ENCODE measurements at regions not wholly inside any gene's neighbourhood (a gene's known extent, or its start where the extent isn't known, plus 50 kb on each side); places are given as distances from the start of the nearest gene placed in this dataset.
A peak's percentile ranks its signal among the peaks of the same experiment; 100 is the strongest.

DNA sequence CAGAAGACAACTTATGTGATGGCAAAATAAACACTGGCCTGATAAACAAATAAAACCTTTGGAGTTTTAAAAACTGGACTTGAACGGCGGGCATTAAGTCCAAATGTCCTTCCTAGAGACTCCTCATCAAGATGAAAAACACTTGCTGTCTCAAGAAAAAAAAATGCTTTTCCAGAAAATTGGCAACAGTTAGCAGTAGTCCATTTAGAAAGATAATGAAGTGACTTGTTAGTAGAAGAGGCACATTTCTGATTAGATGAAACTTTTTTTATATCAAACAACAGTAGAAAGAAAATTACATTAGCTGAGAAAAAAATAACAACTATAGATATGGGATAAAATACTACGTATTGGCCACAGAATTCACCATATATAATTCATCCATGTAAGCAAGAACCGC, 1750.7 kb upstream of the PCDH20 start:
- no peak for DNase-seq

DNA sequence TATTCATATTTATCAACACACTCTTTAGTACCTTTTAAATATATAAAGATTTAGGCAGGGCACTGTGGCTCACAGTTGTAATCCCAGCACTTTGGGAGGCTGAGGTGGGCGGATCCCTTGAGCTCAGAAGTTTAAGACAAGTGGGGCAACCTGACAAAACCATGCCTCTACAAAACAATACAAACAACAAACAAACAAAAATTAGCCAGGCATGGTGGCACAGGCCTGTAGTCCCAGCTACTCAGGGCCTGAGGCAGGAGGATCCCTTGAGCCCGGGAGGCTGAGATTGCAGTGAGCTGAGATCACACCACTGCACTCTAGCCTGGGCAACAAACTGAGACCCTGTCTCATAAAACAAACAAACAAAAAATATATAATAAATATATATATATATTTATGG, 1748.3 kb upstream of the PCDH20 start:
- no peak for DNase-seq

DNA sequence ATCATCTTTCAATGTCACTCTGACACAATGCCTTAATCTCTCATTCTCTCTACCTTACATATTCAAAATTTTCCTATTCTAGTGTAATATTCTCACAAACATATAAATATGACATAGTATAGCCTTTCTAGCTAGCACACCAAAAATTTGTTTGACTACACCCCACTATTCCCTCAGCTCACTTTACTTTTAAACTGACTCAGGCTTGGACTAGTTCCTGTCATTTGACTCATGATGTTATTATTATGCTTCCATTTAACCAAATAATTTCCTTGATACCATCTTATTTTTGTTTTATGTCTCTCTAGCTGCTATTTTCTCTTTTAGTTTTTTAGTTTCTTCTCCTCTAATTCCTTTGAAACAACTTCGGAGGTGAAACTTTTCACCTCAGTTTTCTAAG, 1745.6 kb upstream of the PCDH20 start:
- DNase-seq = no peak

DNA sequence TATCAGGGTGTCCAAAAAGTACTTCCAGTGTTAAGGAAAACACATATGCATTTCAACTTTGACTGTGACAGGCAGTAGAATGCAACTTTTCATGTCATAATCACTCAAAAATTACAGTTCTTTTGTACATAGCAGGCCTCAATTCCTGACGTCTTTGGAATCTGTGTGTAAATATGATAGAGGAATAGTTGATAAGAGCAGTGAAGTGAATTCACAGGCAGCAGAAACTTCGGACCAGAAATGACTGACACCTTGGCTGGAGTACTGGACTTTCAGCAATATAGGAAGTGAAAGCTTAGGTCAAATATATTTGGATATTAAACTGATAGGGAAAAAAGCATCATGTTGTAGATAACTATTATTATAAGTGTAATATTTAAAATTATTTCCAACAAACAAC, 1741.2 kb upstream of the PCDH20 start:
- DNase-seq = no peak

DNA sequence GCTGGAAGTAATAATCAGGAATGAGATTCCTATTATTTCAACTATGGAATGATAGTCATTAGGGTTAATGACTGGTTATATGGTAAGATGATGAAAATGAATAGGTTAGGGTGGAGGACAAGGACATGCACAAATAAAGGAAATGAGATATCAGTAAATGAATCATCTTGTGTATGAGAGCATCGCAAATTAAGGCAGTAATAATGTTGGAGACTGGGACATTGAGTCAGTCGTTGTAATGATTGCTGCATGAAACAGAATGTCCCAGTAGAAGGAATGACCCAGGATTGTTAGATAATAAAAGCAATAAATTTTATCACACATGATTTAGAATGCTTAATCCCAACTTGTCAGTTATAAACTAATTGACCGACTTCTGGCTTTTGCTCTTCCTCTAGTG, 1733.7 kb upstream of the PCDH20 start:
- no peak for DNase-seq

DNA sequence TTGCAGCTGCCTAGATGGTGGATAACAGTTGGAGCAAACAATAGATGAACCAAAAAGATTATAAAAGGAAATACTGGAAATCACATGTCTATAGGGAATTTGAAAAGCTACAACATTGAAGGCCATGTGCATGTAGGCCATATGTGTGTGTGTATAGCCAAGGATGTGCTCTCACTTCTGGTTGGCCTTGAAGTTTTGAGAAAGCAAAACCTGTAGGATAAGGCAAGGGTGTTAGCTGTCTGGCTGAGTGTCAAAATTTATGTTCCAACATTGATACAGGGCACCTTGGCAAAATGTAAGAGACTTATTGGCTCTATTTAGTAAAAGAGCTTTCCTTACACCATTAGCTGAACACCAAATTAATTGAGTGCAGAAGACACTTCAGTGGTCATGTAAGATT, 1723.6 kb upstream of the PCDH20 start:
- DNase-seq = no peak

DNA sequence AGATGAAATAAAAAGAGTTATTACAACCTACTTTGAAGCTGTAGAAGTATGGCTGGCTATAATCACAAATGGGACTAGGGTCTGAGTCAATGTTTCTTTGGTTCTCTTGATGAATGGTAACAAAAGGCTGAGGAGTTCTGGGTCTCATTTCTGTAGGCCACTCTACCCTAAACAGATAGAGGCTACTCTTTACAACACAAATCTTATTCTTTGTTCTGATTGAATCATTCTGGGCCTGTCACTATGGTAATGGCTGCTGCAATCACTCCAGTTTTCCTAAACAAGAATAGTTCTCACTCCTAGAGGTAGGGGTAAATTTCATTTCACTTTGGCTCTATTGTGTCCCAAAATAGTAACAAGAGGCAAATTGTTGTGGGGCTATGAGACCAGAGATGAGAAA, 1714.3 kb upstream of the PCDH20 start:
- DNase-seq = no peak

DNA sequence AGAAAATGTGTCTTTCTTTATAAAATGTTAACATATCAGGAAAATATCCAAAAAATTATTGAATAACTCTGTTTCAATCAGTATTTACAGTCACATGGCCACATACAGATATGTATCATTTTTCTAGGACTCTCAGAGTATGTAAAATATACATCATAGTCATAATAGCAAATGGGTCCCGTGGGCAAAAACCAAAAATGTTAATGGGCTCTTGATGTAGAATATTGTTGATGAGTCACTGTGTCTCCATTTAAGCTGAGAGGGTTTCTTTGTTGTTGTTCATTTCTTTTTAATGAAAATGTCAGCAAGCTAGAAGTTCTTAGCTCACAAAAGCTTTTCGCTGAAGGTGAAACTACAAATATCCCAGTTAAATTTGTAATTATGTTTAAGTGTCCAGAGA, 1713.1 kb upstream of the PCDH20 start:
- no peak for DNase-seq

DNA sequence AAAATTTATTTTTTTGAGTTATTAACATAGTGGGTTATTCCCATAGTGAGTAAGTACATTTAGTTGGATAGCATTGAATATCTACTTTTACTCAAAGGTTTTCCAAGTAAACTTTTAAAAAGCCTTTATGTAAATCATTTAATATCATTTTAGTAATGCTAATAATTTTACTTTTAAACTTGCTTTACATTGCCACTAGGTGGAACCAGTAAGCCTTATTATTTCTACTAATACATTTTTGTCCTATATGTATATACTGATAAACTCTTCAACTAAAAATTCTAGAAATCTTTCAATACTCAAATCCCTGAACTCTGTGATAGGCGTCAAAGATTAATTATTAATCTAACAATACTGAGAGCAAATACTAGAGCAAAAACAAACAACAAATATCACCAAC, 1709.2 kb upstream of the PCDH20 start:
- peak; percentile 40 for DNase-seq

DNA sequence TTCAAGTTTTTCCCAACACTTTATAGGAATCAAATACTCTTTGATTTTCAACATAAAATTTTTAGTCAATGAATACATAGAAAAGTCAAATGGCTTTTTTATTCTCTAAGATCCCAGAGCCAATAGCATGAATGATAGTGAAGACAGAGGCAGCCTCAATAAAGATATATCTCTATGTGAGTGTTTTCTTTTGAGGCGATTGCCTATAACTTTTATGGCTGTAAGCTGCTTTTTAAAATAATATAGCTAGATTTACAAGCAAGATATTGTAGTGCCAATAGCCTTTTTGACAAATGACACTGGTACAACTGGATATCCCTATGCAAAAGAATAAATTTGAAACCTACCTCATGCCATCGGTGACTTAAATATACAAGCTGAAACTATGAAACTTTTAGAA, 1705.2 kb upstream of the PCDH20 start:
- DNase-seq = no peak

DNA sequence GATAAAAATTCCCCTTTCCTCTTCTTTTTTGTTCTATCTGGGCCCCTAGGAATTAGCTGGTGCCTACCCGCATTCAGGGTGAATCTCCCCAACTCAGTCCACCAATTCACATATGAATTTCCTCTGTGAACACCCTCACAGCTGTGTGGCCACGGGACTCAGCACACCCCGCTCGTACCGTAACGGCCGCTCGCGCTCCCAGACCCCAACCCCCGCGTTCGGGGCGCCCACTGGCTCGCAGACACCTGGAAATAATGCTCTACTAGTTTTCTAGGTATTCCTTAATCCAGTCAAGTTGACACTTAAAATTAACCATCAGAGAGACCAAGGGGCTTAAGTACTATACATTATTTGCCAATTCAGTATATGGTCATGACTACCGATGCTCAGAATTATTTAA, 1702.1 kb upstream of the PCDH20 start:
- no peak for DNase-seq

DNA sequence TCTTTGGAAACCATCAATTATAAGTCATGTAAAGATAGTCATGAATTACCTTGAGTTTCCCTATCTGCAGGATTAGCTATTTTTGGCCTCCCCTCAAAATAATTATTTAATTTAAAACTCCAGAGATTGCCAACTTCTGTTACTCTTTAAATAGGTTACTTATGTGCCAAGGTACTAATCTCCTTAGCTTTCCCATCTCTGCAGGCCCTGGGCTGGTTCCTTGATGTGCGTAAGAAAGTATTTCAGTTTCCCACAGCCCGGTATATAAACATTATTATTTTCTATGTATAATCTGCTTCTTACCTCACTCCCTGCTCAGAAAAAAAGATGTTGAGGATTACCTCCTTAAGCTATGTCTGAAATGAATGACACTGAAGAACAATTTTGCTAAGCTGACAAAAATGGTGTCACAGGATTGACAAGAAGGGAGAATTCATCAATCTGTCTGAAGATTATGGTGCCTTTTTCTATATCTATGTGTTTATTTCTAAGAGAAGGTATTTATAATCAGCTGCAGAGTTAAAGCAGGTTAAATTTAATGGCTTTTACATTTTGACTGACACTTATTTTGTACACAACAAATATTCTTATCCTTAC, 1697.2 kb upstream of the PCDH20 start:
- no peak for DNase-seq

DNA sequence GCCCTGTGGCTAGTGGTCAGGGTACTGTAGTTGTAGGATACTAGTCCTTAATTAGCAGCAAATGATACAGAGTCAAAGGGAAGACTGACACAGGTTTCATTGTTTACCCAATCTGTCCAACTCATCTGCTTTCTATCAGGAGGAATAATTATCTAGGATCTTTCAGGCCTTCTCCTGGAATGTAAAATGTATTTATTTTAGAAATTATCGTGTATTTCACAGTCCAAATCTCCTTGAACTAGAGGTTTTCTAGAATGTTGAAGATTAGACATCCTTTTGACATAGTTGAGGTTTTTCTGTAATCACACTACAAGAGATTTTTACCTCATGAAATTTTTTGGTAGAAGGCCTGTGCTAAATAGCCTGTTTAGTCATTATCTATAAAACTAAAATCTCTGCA, 1694.8 kb upstream of the PCDH20 start:
- no peak for DNase-seq

DNA sequence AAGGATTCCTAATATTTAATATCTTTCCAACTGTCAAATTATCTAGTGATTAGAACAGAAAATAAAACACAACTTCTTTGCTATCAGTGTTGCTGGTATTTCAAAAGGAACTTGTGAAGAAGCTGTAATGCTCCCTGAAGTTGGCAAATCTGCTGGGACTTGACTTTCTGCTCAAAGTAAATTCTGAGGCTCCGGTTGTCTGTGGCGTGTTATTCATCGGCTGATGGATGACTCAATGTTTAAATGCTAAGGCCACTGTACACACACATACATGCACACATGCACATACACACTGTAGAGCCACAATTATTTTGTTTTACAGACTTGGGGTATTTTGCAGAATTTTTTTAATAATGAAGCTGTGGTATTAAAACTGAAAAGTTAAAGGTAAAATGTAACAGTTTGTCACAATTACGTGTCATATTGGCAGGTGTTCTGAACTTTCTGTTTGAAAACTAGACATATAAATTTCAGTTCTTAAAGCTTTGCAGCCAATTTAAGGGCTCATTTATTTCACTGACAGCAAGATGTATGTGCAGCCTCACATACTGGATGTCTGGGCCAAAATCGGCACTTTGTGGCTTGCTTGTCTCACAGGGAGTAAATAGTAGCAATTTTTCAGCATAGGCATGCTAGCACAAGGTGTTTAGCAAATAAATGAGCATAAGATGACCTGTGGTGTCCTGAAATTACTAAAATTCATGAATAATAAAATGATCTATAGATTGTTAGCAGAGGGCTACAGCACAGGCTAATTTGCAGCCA, 1691.7 kb upstream of the PCDH20 start:
- DNase-seq = peak; percentile 13

DNA sequence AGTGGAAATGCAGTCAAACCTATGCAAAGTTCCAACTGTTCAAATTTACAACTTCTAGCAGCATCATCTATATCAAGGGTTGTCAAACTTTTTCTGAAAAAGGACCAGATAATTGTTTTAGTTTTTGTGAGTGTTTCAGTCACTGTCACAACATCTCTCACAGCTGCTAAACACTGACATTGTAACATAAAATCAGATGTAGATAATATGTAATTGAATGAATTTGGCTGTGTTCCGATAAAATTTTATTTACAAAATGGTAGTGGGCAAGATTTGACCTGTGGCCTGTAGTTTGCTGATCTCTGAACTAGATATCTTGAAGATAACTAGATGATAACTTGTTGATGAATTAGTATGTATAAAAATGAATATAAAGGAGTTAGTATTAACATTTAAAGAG, 1679.1 kb upstream of the PCDH20 start:
- DNase-seq = no peak

DNA sequence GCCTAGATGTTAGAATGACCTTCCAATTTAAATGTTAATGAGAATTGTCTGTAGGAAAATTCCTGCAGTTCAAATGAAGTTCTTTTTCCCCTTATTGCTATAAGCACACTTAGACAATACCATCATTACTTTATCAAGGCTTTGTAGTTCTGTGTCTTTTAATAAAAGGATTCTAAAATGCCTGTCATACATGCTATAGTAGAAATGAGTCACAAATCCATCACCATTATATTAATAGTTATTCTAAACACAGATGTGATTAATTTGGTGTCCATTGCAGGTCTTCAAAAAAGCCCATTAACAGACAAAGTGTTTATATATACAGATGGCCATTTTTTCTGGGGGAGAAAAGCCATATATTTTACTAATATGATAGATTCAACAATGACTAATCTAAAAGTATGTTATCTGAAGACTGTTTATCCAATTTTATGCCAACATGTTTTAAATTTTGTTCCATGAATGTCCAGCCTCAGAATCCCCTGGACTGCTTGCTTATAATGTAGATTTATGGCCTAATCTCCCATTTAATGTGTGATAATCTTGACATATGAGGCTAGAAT, 1678.3 kb upstream of the PCDH20 start:
- no peak for DNase-seq

DNA sequence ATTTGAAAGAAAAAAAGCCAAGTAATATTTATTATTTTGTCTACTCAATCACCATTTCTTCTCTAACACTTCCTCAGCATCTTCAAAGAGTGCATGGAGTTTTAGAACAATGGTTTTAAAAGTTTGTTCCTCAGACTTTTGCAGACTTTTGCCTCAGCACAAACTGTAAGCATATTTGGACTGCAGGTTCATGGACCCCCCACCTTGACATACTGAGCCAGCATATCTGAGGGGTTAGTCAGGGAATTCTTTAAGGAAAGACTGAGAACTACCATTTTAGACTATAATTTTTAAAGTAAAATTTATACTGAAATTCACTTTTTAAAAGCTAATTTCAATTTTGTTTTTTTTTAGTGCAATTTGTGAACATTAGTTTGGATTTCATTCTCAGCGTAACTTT, 1676.8 kb upstream of the PCDH20 start:
- DNase-seq = no peak

DNA sequence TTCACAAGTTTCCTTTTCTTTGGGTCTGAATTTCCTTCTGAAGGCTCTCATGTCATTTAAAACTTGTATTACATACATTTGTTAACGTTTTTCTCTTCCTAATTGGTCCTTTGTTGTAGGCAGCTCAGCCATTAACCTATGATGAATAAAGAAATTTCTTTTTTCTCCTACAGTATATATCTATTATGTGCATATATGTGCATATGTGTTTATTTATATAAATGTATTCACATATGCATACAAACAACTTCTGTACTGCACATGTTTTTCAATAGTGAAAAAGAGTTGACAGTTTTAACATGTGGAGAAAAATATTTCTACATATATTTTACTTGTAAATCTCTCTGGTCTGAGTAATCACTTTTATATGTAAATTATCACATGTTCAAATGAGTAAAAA, 1674.9 kb upstream of the PCDH20 start:
- DNase-seq = no peak

DNA sequence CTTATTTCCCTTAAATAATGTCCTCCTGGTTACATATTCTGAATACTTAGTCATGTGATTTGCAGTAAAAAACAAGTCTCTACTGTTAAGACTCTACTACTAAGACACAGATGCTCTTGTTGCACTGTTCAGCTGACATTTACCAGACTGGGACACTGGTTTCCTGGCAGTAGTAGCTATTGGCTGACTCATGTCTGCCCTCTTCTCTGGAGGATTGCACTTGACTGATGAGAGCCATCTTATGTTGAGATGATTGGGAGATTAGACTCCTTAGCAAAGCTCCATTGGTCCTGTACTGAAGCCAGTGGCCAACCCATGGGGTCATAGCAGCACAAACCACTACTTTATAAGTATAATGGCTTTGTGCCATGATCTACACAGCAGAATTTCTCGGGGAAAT, 1672.6 kb upstream of the PCDH20 start:
- DNase-seq = no peak

DNA sequence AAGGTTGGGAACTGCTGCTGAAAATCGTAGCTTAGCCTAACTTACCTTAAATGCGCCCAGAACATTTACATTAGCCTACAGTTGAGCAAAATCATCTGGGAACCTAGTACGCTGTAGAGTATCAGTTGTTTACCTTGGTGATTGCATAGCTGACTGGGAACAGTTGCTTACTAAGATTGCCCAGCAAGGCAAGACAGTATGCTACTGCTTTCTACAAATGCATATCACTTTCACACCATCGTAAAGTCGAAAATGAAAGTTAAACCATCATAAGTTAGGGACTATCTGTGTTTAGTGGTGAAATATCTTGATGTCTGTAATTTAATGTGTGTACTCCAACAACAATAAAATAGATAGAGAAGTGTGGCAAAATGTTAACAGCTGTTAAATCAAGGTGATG, 1670.6 kb upstream of the PCDH20 start:
- no peak for DNase-seq

DNA sequence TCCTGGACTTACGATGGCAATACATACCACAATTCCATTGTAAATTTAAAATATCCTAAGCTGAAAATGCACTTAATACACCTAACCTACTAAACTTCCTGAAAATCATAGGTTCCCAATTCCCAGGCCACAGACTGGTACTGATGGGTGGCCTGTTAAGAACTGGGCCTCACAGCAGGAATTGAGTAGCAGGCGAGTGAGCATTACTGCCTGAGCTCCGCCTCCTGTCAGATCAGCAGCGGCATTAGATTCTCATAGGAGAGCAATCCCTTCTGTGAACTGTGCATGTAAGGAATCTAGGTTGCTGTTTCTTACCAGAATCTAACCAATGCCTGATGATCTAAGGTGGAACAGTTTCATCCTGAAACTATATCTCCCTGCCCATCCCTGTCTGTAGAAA, 1670.2 kb upstream of the PCDH20 start:
- DNase-seq = no peak

DNA sequence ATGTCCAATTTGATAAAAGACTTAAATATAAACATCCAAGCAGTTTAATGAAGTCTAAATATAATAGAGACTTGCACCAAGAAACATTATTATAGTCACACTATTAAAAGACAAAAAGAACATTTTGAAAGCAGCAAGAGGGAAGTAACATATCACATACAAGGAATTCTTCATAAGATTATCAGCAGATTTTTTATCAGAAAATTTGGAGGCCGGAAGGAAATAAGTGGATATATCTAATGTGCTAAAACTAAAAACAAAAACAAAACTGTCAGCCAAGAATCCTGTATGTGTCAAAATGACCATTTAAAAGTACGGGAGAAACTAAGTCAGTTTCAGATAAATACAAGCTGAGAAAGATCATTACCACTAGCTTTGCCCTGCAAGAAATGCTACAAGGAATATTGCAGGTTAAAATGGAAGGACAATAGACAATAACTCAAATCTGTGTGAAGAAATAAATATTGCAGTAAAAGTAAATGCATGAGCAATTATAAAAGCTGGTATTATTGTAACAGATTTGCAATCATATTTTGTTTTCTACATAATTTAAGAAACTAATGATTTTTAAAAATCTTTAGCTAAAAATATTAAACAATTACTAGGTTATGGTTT, 1665.9 kb upstream of the PCDH20 start:
- DNase-seq = no peak

DNA sequence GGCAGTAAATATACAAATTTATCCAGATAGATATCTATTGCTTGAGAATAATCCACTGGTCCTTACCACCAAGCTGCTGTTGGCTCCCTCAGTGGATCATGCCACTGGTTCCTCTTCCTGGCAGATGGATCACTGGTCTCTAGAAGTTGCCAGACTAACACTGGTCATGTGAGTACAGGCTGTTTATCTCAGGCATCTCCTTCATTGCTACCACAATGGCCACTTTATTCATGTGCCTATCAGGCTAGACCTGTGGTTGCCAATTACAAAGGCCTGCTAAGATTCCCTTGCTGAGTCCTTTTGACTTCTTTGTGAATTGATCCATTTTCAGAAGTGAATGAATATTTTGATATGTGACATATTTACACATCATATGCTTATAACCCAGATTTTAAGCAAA, 1659.5 kb upstream of the PCDH20 start:
- DNase-seq = no peak

DNA sequence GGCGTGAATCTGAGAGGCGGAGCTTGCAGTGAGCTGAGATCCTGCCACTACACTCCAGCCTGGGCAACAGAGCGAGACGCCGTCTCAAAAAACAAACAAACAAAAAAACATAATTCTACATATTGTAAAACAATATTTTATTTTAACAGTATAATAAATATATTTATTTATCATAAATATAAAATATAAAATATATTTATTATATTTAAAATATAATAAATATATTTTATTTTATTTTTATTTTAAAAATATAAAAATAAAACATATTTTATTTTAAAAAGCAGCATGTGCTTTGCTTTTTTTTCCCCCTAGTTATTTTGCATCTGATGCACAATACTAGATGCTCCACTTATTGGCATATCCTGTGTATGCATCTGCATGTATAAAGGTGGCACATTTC, 1634.6 kb upstream of the PCDH20 start:
- no peak for DNase-seq

All from tongue (tissue), 1 donor.